ENCODE measurements at regions not wholly inside any gene's neighbourhood (a gene's known extent, or its start where the extent isn't known, plus 50 kb on each side); places are given as distances from the start of the nearest gene placed in this dataset.

- no peak for TF ChIP-seq CTCF (conservative IDR thresholded peaks at IDR 0.05; ENCODE audit: low read depth, low read length)
- TF ChIP-seq EZH2 (IDR thresholded peaks at IDR 0.05; ENCODE audit: low read length, unreplicated experiment), result no peak
These were observed 1412.2 kb downstream of the BRD1 start for GRCh38 chr22:48415520-48415919.

Data from PC-3 (cell line).